GM06990 (cell line): ENCODE measurements at regions not wholly inside any gene's neighbourhood (a gene's known extent, or its start where the extent isn't known, plus 50 kb on each side); places are given as distances from the start of the nearest gene placed in this dataset.

Source experiments
- DNase-seq: peaks from one replicate; pipeline ENCODE4 v3.0.0-alpha.2; 2011; ENCODE audit not compliant: insufficient read length; ENCODE audit errors: extremely low read depth
- H3K27me3 ChIP-seq: replicated peaks from 2 replicates; pipeline ENCODE4 v1.6.0; 2011; ENCODE audit warnings: low read length; ENCODE audit not compliant: control insufficient read depth, insufficient read depth
- H3K36me3 ChIP-seq: 2 replicates; pipeline ENCODE4 v1.5.1; 2011; ENCODE audit warnings: low read length; ENCODE audit not compliant: control insufficient read depth, insufficient read depth
- H3K4me3 ChIP-seq: replicated peaks from 2 replicates; pipeline ENCODE4 v1.5.1; 2011; ENCODE audit warnings: low read depth, mild to moderate bottlenecking, control low read depth, low read length
- TF ChIP-seq, protein P1 (sequence below): IDR thresholded peaks from 2 replicates; pipeline ENCODE4 v1.5.1; 2011; ENCODE audit warnings: low read length, control low read depth, mild to moderate bottlenecking, inconsistent platforms; ENCODE audit not compliant: insufficient read depth, poor library complexity, severe bottlenecking

DNA sequence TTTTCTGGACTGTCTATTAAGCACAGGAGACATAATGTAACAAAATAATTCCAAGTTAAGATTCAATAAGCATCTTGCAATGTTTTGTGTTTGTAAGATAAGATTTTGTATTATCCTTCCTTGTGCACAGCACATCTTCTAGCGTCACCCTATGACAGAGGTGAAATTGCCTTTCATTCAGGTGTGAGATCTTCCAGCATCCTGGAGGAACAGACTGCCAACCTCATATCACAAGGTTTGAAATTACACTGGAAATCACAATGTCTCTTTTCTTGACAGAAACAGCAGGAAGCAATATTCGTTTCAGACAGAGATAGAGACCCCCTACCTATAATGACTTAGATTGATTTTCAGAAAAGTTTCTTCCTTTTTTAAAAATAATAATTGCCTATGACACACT lies 668.6 kb downstream of the GABRG1 start:
- no peaks in the 10 kb centered on the region for H3K36me3 ChIP-seq
- no peak for DNase-seq
- no peaks in the 10 kb centered on the region for H3K27me3 ChIP-seq
- TF ChIP-seq, protein P1, sequence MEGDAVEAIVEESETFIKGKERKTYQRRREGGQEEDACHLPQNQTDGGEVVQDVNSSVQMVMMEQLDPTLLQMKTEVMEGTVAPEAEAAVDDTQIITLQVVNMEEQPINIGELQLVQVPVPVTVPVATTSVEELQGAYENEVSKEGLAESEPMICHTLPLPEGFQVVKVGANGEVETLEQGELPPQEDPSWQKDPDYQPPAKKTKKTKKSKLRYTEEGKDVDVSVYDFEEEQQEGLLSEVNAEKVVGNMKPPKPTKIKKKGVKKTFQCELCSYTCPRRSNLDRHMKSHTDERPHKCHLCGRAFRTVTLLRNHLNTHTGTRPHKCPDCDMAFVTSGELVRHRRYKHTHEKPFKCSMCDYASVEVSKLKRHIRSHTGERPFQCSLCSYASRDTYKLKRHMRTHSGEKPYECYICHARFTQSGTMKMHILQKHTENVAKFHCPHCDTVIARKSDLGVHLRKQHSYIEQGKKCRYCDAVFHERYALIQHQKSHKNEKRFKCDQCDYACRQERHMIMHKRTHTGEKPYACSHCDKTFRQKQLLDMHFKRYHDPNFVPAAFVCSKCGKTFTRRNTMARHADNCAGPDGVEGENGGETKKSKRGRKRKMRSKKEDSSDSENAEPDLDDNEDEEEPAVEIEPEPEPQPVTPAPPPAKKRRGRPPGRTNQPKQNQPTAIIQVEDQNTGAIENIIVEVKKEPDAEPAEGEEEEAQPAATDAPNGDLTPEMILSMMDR, result no peak
- no peak overlapping the region for H3K4me3 ChIP-seq

DNA sequence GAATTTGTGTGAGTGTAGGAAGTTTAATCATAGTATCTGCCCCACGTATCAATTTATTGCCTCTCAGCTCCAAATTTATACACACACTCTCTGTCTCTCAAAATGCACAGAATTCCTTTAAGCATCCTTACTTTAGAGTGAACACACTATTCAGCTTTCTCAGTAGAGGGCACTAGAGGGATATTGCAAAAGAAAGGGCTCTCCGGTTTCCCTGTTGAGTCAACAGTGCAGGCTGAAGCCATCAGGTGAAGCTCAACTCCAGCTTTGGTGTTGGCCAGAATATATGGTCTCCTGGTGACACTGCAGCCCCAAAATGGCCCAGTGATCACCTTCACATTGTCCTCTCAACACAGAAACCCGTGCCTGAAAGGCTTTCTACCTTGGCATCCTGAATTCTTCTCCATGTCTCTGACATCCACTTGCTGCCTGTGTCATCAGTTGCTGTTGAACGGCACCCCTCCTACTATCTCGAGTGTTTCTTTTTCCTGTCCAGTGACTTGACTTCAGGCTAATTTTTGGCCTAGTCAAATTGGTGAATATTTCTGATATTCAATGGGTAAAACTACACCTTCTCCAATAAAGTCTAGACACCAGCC lies 670.5 kb downstream of the GABRG1 start:
- Histone ChIP-seq H3K27me3 (no peaks in the 10 kb centered on the region), H3K4me3 (no peak overlapping the region), H3K36me3 (no peaks in the 10 kb centered on the region)
- no peak for DNase-seq
- TF ChIP-seq, protein P1, result peak; percentile 66

DNA sequence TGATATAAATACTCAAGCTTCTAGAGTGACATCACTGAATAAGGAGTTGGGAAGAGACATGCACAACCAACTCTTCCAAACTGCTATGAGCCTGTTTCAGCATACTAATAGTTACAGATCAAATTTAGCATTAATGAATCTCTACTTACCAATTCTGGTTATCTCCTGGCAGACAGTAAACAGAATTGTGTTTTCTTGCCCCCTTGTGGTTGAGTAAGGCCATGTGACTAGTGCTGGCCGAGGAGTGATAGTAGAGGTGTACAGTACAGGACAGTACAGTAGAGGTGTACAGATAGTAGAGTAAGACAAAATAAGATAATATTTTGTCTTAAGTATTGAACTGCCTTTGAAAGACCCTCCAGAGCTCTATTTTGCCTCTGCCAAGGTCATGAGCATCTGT lies 681.4 kb downstream of the GABRG1 start:
- DNase-seq, result no peak
- Histone ChIP-seq H3K36me3 (no peaks in the 10 kb centered on the region), H3K27me3 (no peaks in the 10 kb centered on the region), H3K4me3 (no peak overlapping the region)
- TF ChIP-seq, protein P1, result peak; percentile 60

DNA sequence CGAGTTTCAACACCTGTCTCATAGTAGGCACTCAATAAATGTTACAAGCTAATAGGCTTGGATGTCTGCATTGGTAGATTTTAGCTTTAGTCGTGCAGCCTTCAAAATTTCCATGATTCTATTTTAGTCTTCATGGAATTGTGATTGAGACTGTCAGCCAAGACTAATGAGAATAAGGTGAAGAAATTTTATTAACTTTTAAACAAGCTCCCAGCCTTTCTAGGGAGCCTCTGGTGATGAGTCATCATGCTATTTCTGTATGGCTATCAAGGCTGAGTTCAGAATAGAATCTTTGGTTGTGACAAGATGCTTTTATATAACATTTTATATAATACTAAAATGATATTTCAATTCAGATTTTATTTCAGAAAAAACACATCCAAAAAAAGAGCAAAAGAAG lies 685.8 kb downstream of the GABRG1 start:
- Histone ChIP-seq H3K36me3 (no peaks in the 10 kb centered on the region), H3K27me3 (no peaks in the 10 kb centered on the region), H3K4me3 (no peak overlapping the region)
- TF ChIP-seq, protein P1, result no peak
- DNase-seq, result no peak

DNA sequence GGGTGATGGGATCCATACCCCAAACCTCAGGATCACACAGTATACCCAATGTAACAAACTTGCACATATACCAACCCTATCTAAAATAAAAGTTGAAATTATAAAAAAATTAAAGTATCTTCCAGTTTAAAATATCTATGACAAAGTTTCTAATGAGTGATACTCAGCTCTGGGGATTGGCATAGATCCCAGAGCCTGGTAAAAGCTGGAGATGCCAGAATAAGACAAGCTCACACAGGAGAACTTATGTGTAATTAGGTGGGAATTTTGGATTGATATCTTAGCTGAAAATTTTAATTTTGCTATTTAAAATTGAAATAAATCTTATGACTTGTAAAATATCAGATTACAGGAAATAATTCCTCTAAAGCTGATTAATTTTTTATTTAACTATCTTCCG lies 686.5 kb downstream of the GABRG1 start:
- H3K27me3 ChIP-seq, result no peaks in the 10 kb centered on the region
- DNase-seq, result no peak
- no peaks in the 10 kb centered on the region for H3K36me3 ChIP-seq
- no peak overlapping the region for H3K4me3 ChIP-seq
- TF ChIP-seq, protein P1, result no peak

DNA sequence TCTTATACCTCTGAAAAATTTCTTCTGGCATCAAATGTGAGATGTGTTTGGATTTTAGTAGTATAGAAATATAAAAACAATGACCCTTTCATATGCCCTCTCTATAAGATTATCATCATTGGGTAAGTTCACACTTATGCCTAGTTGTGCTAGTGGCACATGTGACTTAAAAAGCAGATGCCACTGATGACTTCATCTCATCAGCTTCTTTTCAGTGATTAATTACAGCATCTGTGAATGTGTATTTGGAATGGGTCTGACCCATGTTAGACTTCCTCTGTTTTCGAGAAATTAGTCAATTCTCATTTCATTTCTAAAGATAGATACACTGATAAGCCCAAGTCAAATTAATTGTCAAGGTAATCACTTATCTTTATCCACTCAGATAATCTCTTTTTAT lies 698.7 kb downstream of the GABRG1 start:
- Histone ChIP-seq H3K36me3 (no peaks in the 10 kb centered on the region), H3K4me3 (no peak overlapping the region), H3K27me3 (no peaks in the 10 kb centered on the region)
- TF ChIP-seq, protein P1, result no peak
- no peak for DNase-seq
